ENCODE measurements at regions not wholly inside any gene's neighbourhood (a gene's known extent, or its start where the extent isn't known, plus 50 kb on each side); places are given as distances from the start of the nearest gene placed in this dataset.

- no peak for TF ChIP-seq CTCF (conservative IDR thresholded peaks at IDR 0.05; ENCODE audit: low read length)
- no peak for TF ChIP-seq EZH2phosphoT487 (IDR thresholded peaks at IDR 0.05; ENCODE audit: borderline replicate concordance, low read depth, low read length)
Measured at GRCh38 chr12:4858386-4858785, 51.3 kb upstream of the KCNA1 start.

Data from OCI-LY7 (cell line).